ENCODE measurements at regions not wholly inside any gene's neighbourhood (a gene's known extent, or its start where the extent isn't known, plus 50 kb on each side); places are given as distances from the start of the nearest gene placed in this dataset.

DNA sequence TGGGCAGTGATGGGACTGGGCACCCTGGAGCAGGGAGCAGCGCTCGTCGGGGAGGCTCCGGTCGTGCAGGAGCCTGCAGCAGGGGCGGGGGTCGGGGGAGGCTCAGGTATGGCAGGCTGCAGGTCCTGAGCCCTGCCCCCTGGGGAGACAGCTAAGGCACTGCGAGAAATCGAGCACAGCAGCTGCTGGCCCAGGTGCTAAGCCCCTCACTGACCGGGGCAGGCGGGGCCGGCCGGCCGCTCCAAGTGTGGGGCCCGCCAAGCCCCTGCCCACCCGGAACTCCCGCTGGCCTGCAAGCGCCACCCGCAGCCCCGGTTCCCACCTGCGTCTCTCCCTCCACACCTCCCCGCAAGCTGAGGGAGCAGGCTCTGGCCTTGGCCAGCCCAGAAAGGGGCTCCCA is 326.8 kb upstream of the TMTC1 start:
- FAIRE-seq (no peak), DNase-seq (ENCODE audit: insufficient read length, low spot score) (no peak)

- FAIRE-seq (no peak), DNase-seq (ENCODE audit: insufficient read length, low spot score) (no peak)
These were observed 324.9 kb upstream of the TMTC1 start for GRCh38 chr12:30108666-30109065.

- DNase-seq (ENCODE audit: insufficient read length, low spot score) (no peak), FAIRE-seq (no peak)
These were observed 322.6 kb upstream of the TMTC1 start for GRCh38 chr12:30106204-30106965.

DNA sequence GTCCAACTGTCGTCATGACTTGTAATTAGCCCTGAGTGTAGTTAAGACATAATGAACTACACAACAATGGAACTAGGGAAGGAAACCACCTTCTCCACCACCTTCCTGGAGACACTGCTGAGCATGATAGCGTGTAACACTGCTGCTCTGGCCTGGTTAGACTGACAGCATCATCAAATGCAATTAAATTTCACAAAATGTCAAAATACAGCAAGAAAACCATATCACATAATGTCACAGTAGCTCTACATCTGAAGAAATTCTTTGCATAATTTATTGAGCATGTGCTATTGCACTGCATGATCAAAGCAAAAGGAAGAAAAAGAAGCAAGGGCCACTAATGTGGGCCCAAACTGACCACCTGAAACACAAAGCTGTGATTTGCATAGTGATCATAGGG is 321.8 kb upstream of the TMTC1 start:
- DNase-seq (ENCODE audit: insufficient read length, low spot score) = no peak
- no peak for FAIRE-seq

GRCh38 chr12:30104971-30105370 is 321.2 kb upstream of the TMTC1 start:
- no peak for DNase-seq (ENCODE audit: insufficient read length, low spot score)
- no peak for FAIRE-seq

GRCh38 chr12:30100741-30101140 is 317.0 kb upstream of the TMTC1 start:
- no peak for FAIRE-seq

GRCh38 chr12:30098677-30099076 is 314.9 kb upstream of the TMTC1 start:
- no peak for FAIRE-seq

More at GRCh38 chr12:30100741-30101140, 317.0 kb upstream of the TMTC1 start:
- no peak for DNase-seq (ENCODE audit: insufficient read length, low spot score)

GRCh38 chr12:30095511-30095910 is 311.8 kb upstream of the TMTC1 start:
- DNase-seq (ENCODE audit: insufficient read length, low spot score) = no peak

More at GRCh38 chr12:30098677-30099076, 314.9 kb upstream of the TMTC1 start:
- no peak for DNase-seq (ENCODE audit: insufficient read length, low spot score)

DNA sequence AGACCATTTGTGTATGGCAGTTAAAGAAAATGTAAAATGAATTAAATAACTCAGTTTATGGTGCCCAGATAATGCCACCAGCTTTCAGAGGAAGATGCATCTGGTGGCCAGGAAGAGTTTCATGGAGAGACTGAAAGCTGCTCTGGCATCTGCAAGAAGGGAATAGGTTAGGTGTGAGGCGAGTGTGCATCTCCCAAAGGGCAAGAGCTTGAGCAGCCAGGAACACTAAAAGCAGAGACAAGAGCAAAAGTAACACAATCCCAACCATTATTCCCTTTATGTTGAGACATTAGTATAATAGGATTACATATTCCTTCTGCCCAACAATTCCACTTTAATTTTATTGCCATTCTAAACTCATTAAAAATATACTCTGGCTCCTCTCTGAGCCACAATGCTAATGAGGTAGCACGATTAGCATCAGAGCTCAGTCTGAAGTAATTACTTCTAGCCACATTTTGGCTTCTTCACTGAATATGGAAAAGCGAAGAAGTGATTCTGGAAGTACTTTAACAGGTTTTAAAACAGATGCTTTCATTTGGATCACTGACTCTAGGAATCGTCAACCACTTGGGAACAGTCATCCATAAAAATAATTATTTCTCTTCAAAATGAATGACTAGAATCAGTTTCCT is 309.4 kb upstream of the TMTC1 start:
- no peak for FAIRE-seq
- no peak for DNase-seq (ENCODE audit: insufficient read length, low spot score)

More at GRCh38 chr12:30095511-30095910, 311.8 kb upstream of the TMTC1 start:
- FAIRE-seq = no peak

DNA sequence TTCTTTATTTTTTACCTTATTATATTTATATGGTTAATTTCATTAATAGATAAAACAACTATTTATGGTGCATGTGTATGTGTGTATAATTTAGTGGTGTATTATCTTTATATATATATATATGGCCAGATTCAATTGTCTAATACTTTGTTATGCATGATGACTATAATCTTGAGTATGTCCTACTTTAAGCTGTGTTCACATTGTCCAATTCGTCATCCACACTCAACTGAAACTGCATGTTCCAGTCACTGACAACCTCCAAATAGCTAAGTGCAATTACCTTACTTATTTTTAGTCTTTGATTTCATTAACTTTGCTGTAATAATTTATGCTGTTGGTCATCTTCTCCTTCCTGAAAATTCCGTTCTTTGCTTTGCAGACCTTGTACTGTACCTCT is 306.5 kb upstream of the TMTC1 start:
- no peak for DNase-seq (ENCODE audit: insufficient read length, low spot score)
- FAIRE-seq = no peak

DNA sequence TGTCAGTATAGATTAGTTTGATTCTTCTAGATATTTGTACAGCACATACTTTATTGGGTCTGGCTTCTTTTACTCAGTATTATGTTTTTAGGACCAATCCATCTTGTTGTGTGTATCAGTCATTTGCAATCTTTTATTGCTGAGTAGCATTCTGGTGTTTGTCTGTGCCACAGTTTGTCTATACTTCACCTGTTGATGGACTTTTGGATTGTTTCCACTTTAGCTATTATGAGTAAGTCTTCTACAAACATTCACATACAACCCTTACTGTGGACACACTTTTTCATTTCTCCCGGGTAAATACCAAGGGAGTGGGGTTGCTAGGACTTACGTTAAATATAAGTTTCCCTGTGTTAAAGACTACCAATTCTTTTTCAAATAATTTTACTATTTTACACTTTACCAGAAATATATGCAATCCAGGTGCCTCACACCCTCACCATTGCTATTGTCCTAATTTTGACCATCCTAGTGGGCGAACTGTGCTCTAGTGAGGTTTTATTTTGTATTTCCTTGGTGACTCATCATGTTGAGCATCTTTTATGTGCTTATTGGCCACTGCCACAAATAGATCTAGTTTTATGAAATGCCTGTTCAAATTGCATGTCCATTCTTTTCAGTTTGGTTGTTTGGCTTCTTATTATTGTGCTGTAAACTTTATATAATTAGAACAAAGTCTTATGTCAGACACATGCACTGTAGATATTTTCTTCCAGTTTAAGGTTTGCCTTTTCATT is 304.7 kb upstream of the TMTC1 start:
- DNase-seq (ENCODE audit: insufficient read length, low spot score) (no peak), FAIRE-seq (no peak)

GRCh38 chr12:30082381-30082780 is 298.6 kb upstream of the TMTC1 start:
- FAIRE-seq (no peak), DNase-seq (ENCODE audit: insufficient read length, low spot score) (no peak)

DNA sequence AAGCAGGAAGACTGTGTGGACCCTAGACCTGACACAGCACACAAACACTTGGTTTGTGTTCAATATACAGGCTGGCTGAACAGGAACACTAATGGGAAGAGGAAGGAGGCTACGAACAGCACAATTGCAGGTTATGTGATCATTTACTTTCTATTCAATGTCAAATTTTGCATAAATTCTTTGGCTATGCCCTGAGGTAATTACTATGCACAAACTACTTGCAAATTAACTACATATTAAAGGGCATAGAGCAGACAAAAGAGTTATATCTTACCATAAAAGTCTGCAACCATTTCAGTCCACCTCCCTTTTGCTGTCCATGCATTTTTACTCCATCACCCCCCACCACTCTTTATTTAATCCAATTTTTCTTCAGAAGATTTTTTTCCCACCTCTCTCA is 291.2 kb upstream of the TMTC1 start:
- FAIRE-seq (no peak), DNase-seq (ENCODE audit: insufficient read length, low spot score) (no peak)

GRCh38 chr12:30072824-30073223 is 289.1 kb upstream of the TMTC1 start:
- DNase-seq (ENCODE audit: insufficient read length, low spot score) = no peak
- FAIRE-seq = no peak

DNA sequence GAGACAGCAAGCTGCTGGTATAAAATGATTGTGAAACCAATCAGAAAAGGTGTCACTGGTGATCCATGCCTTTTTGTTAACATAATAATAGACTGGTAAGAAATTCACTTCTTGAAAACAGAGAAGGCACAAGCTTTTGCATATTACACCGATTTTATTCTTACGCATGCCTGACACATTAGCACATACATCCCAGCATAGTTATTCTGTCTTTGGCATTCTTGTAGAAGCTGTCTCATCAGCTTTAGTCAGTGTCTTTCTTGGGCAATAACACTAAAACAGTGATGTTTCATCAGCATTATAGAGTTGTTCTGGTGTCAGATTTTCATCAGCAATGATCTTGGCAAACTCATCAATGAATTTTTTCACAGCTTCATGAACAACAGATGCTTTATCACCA is 283.4 kb upstream of the TMTC1 start:
- FAIRE-seq = no peak
- no peak for DNase-seq (ENCODE audit: insufficient read length, low spot score)

- no peak for DNase-seq (ENCODE audit: insufficient read length, low spot score)
- no peak for FAIRE-seq
These were observed 281.2 kb upstream of the TMTC1 start for GRCh38 chr12:30064906-30065305.

DNA sequence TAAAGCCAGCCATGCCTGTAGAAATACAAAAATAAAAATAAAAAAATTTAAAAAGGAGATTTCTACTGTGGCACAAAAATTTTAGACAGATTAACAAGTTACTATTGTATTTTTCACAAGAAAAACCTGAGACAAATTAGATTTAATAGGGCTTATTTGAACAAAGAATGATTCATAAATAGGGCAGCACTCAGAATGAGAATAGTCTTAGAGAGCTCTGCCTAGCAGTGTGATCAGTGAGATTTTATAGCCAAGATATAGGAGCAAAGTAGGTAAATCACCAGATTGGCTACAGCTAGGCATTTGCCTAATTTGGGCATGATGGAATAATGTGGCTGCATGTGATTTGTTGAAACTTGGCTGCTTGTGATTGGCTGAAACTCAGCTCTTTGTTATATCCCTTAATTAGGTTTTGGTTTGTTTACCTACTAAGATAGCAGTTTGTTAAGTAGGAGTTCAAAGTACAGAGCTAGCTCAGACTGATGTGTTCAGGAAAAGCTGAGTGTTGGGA is 279.7 kb upstream of the TMTC1 start:
- DNase-seq (ENCODE audit: insufficient read length, low spot score) (no peak), FAIRE-seq (no peak)

- DNase-seq (ENCODE audit: insufficient read length, low spot score) (no peak), FAIRE-seq (no peak)
These were observed 264.6 kb upstream of the TMTC1 start for GRCh38 chr12:30048371-30048770.

- no peak for DNase-seq (ENCODE audit: insufficient read length, low spot score)
- FAIRE-seq = no peak
These were observed 263.9 kb upstream of the TMTC1 start for GRCh38 chr12:30047516-30048254.

DNA sequence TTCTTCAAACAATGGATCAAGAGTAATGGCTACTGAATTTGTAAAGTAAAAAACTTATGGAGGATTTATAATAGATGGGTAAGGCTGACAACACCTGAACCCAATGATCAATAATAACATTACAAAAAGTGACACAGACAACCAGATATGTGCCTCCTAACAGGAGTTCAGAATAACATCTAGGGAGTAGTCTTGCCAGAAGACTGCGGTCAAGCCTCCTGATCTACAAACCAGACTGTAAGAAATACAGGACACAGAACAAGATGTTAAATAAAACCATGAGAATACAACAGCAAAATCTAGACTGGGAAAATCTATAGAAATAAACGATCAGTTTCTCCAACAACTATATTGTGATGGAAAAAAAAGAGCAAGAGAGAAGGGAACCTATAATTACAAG is 262.6 kb upstream of the TMTC1 start:
- DNase-seq (ENCODE audit: insufficient read length, low spot score) (no peak), FAIRE-seq (no peak)

- FAIRE-seq (no peak), DNase-seq (ENCODE audit: insufficient read length, low spot score) (no peak)
These were observed 261.4 kb upstream of the TMTC1 start for GRCh38 chr12:30045171-30045570.

Measured in GM19239 (cell line).